SK-N-SH treated with all-trans-retinoic acid at 6 μM for 48 hours (cell line): ENCODE measurements at regions not wholly inside any gene's neighbourhood (a gene's known extent, or its start where the extent isn't known, plus 50 kb on each side); places are given as distances from the start of the nearest gene placed in this dataset.

Source experiments
- CSDC2 ChIP-seq: fragments of 250-450 bp; sonication (Bioruptor Pico); IDR thresholded peaks from 2 replicates; pipeline ENCODE4 v1.5.0; 2020; ENCODE audit warnings: mild to moderate bottlenecking, moderate library complexity
- ESRRG ChIP-seq: fragments of 250-450 bp; sonication (Bioruptor Pico); IDR thresholded peaks from 2 replicates; pipeline ENCODE4 v1.6.1; 2021; ENCODE audit warnings: mild to moderate bottlenecking
- TCF4 ChIP-seq: fragments of 250-450 bp; sonication (Bioruptor Pico); IDR thresholded peaks from 2 replicates; pipeline ENCODE4 v1.8.0; 2021; ENCODE audit warnings: mild to moderate bottlenecking, moderate library complexity, borderline replicate concordance
- ZFP30 ChIP-seq: fragments of 450-650 bp; formaldehyde crosslinking; IDR thresholded peaks from 2 replicates; pipeline ENCODE4 v1.5.0; 2022; ENCODE audit warnings: mild to moderate bottlenecking, moderate library complexity
- TF ChIP-seq, protein P1 (sequence below): fragments of 250-450 bp; sonication (Bioruptor Pico); IDR thresholded peaks from 2 replicates; pipeline ENCODE4 v1.5.1; 2021; ENCODE audit warnings: mild to moderate bottlenecking, moderate library complexity
- TF ChIP-seq, protein P2 (sequence below): fragments of 250-450 bp; sonication (Bioruptor Pico); IDR thresholded peaks from 2 replicates; pipeline ENCODE4 v1.8.0; 2020; ENCODE audit warnings: mild to moderate bottlenecking, moderate library complexity, borderline replicate concordance

DNA sequence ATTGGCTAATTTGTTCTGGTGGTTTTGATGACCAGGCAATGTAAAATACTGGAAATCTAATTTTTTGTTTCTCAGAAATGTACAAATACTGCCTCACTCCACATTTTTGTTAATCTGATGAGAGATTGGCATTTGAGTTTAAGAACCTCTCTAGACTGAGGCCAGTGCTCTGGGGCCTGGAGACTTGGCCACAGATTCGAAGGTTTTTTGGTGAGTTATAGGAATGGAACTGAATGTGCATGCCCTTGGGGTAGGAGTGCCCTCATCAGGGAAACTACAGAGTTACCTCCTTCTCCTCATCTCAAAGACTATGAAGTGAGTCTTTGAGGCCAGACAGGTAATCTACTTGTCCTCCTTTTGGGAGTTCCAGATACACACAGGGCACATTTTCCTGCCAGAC is 347.9 kb downstream of the LTN1 start:
- TF ChIP-seq ZFP30 (no peak), CSDC2 (CRISPR knock-in tag) (no peak), ESRRG (CRISPR knock-in tag) (no peak), TCF4 (CRISPR knock-in tag) (no peak)
- TF ChIP-seq, protein P1, sequence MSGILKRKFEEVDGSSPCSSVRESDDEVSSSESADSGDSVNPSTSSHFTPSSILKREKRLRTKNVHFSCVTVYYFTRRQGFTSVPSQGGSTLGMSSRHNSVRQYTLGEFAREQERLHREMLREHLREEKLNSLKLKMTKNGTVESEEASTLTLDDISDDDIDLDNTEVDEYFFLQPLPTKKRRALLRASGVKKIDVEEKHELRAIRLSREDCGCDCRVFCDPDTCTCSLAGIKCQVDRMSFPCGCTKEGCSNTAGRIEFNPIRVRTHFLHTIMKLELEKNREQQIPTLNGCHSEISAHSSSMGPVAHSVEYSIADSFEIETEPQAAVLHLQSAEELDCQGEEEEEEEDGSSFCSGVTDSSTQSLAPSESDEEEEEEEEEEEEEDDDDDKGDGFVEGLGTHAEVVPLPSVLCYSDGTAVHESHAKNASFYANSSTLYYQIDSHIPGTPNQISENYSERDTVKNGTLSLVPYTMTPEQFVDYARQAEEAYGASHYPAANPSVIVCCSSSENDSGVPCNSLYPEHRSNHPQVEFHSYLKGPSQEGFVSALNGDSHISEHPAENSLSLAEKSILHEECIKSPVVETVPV, result no peak
- TF ChIP-seq, protein P2, sequence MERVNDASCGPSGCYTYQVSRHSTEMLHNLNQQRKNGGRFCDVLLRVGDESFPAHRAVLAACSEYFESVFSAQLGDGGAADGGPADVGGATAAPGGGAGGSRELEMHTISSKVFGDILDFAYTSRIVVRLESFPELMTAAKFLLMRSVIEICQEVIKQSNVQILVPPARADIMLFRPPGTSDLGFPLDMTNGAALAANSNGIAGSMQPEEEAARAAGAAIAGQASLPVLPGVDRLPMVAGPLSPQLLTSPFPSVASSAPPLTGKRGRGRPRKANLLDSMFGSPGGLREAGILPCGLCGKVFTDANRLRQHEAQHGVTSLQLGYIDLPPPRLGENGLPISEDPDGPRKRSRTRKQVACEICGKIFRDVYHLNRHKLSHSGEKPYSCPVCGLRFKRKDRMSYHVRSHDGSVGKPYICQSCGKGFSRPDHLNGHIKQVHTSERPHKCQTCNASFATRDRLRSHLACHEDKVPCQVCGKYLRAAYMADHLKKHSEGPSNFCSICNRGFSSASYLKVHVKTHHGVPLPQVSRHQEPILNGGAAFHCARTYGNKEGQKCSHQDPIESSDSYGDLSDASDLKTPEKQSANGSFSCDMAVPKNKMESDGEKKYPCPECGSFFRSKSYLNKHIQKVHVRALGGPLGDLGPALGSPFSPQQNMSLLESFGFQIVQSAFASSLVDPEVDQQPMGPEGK, result no peak
